PC-9 (cell line): ENCODE measurements at regions not wholly inside any gene's neighbourhood (a gene's known extent, or its start where the extent isn't known, plus 50 kb on each side); places are given as distances from the start of the nearest gene placed in this dataset. TPM values are rescaled to one million over a fixed set of nuclear protein-coding genes. Genes with fewer than 3 reads are reported as not detected.
"Not testable (repeated sequence)": the region's sequence is repeated elsewhere in the genome, so short reads cannot be mapped to it uniquely, and the experiment has no call there.

ENCODE experiments used
- BruUV-seq: library from RNA; stranded (reverse); fragments of 400-500 nt; replicated peaks from 2 replicates; lab custom pipeline; 2021; lab: Mats Ljungman, UMichigan
- CTCF ChIA-PET: fragments of 300-600 bp; sonication (Branson Sonifier 250); formaldehyde crosslinking; loops from one replicate; lab custom pipeline; 2022; ENCODE audit warnings: antibody characterized with exemption; lab: Charles Lee
- POLR2A ChIA-PET: fragments of 300-600 bp; sonication (Branson Sonifier 250); formaldehyde crosslinking; loops from one replicate; lab custom pipeline; 2022; ENCODE audit warnings: antibody characterized with exemption; ENCODE audit not compliant: unreplicated experiment; lab: Charles Lee
- DNase-seq, 2 experiments: peaks; one replicate each; pipeline versions ENCODE4 v3.0.0 to v3.0.0-alpha.2; 2015 to 2022; ENCODE audit warnings: mixed read lengths in 1 of 2
- H2AFZ ChIP-seq: fragments of 200-600 bp; sonication (generic); 2 replicates; pipeline ENCODE4 v1.8.1; 2017; ENCODE audit warnings: antibody characterized with exemption
- H3F3A ChIP-seq: fragments of 200-600 bp; sonication (generic); 2 replicates; pipeline ENCODE4 v1.8.1; 2017; ENCODE audit warnings: antibody characterized with exemption, mild to moderate bottlenecking, low read depth; ENCODE audit not compliant: insufficient read depth
- H3K27ac ChIP-seq: fragments of 200-600 bp; sonication (generic); 2 replicates; pipeline ENCODE4 v1.6.1; 2016; ENCODE audit warnings: mixed run types
- H3K27me3 ChIP-seq: fragments of 200-600 bp; sonication (generic); 2 replicates; pipeline ENCODE4 v1.6.1; 2016; ENCODE audit warnings: low read depth, mixed run types; ENCODE audit not compliant: insufficient read depth
- H3K36me3 ChIP-seq: fragments of 200-600 bp; sonication (generic); 2 replicates; pipeline ENCODE4 v1.6.1; 2016; ENCODE audit warnings: low read depth, mixed run types
- H3K4me1 ChIP-seq: fragments of 200-600 bp; sonication (generic); replicated peaks from 2 replicates; pipeline ENCODE4 v1.6.1; 2016; ENCODE audit warnings: mixed run types; ENCODE audit not compliant: insufficient read depth
- H3K4me2 ChIP-seq: fragments of 200-600 bp; sonication (generic); 2 replicates; pipeline ENCODE4 v1.6.1; 2017; ENCODE audit warnings: mixed run types
- H3K4me3 ChIP-seq: fragments of 200-600 bp; sonication (generic); 2 replicates; pipeline ENCODE4 v1.6.1; 2016; ENCODE audit warnings: mixed run types
- H3K79me2 ChIP-seq: fragments of 200-600 bp; sonication (generic); 2 replicates; pipeline ENCODE4 v1.6.1; 2017; ENCODE audit warnings: low read depth, mixed run types
- H3K9me2 ChIP-seq: fragments of 200-600 bp; sonication (generic); 2 replicates; pipeline ENCODE4 v1.8.1; 2017; ENCODE audit warnings: mild to moderate bottlenecking; ENCODE audit not compliant: insufficient read depth
- H3K9me3 ChIP-seq: fragments of 200-600 bp; sonication (generic); 2 replicates; pipeline ENCODE4 v1.8.1; 2016; ENCODE audit warnings: low read depth; ENCODE audit not compliant: insufficient read depth
- H4K20me1 ChIP-seq: fragments of 200-600 bp; sonication (generic); 2 replicates; pipeline ENCODE4 v1.8.1; 2017; ENCODE audit not compliant: insufficient read depth
- CTCF ChIP-seq: fragments of 200-600 bp; sonication (generic); conservative IDR thresholded peaks from 2 replicates; pipeline ENCODE4 v1.6.1; 2017; ENCODE audit warnings: mixed run types, antibody characterized with exemption, mild to moderate bottlenecking, moderate library complexity
- intact Hi-C: fragments of 100-400 bp; cut with micrococcal nuclease; formaldehyde crosslinking; loops from one replicate; pipeline ENCODE4 v1.10.0; 2022; ENCODE audit not compliant: unreplicated experiment
- microRNA-seq: library from miRNA; unstranded; fragments of <30 nt; microRNA quantifications from one replicate; pipeline ENCODE4 v1.2.0, GENCODE V29; 2021; ENCODE audit warnings: borderline number of aligned reads, borderline replicate concordance

DNA sequence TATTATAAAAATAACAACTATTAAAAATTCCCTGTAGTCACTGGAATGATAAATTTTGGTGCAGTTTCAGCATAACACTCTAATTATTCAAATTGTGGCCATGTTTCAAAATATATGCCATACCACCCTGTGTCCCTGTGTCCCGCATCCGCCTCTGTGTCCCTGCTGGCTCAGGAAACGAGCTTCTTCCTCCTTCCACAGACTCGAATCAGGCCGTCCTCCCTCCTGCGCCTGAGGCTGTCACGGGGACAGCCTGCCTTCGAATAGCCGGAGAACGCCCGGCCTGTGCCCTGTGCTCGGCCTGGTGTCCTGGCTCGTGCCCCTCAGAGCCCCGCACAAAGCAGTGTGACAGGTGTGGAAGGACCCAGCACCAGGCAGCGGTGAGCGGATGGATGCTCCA is 55.1 kb upstream of the GPR39 start:
- H3K4me1 ChIP-seq, H3K4me2 ChIP-seq, H3K36me3 ChIP-seq, H3K27ac ChIP-seq, H3K9me2 ChIP-seq, H4K20me1 ChIP-seq, BruUV-seq, CTCF ChIA-PET, H3K4me3 ChIP-seq, H2AFZ ChIP-seq, POLR2A ChIA-PET, H3K27me3 ChIP-seq, H3F3A ChIP-seq, intact Hi-C loops, DNase-seq, H3K79me2 ChIP-seq: not testable (repeated sequence)
- 0 out of 2 replicates have a peak, but pooled peaks cover 14% of the 10 kb centered on the region for H3K9me3 ChIP-seq

DNA sequence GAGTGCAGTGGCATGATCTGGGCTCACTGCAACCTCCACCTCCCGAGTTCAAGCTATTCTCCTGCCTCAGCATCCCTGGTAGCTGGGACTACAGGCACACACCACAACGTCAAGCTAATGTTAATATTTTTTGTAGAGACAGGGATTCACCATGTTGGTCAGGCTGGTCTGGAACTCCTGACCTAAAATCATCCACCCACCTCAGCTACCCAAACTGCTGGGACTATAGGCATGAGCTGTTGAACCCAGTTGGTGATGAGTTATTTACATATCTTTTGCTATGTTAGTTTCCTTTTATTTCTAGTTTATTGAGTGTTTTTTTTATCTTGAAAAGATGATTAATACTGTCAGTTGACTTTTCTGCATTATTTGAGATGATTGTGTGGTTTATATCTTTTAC is 53.3 kb upstream of the GPR39 start:
- POLR2A ChIA-PET, CTCF ChIA-PET, intact Hi-C loops, H3K79me2 ChIP-seq, H3F3A ChIP-seq, H2AFZ ChIP-seq, BruUV-seq, H3K4me1 ChIP-seq, H3K27me3 ChIP-seq, H3K9me2 ChIP-seq, H4K20me1 ChIP-seq, H3K4me3 ChIP-seq, H3K4me2 ChIP-seq, H3K27ac ChIP-seq, DNase-seq, H3K36me3 ChIP-seq: not testable (repeated sequence)
- H3K9me3 ChIP-seq = 0 out of 2 replicates have a peak, but pooled peaks cover 14% of the 10 kb centered on the region

- H4K20me1 ChIP-seq, H3K27me3 ChIP-seq, BruUV-seq, H3K36me3 ChIP-seq, H3K4me3 ChIP-seq, H3K79me2 ChIP-seq, DNase-seq, H3K4me1 ChIP-seq, CTCF ChIA-PET, POLR2A ChIA-PET, H3K9me2 ChIP-seq, H3F3A ChIP-seq, H3K27ac ChIP-seq, H2AFZ ChIP-seq, H3K4me2 ChIP-seq, intact Hi-C loops: not testable (repeated sequence)
- H3K9me3 ChIP-seq = 0 out of 2 replicates have a peak, but pooled peaks cover 14% of the 10 kb centered on the region
These were observed 50.6 kb upstream of the GPR39 start for GRCh38 chr2:132365963-132366362.

DNA sequence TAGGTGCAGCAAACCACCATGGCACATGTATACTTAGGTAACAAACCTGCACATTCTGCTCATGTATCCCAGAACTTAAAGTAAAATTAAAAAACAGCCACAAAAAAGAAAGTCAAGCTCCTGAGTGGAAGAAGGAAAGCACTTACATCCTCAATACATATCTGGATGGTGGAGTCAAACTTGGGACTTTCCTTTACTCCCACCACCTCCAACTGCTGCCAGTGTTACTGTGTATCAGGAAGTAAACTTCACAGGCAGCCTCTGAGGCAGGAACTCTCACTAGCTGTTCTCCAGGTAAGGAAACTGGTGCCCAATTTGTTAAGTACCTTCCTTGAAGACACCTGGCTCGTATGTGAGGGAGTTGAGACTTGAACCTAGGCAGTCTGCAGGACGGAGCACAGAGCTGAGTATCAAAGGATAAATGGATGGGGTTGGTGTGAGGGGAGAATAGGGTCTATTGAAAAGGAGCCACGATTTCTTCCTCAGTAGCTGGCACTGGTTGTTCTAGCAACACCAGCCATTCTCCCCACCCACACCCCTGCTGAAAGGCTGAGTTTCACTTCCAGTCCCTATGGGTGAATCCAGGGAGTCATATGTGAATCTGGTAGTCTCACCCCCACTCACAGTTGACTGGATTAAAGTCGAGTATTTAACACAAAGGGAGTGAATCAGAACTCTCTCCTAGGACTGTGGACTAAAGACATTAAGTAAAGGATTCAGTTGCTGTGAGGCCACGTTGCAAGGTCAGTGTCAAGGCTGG is 50.0 kb upstream of the GPR39 start:
- Histone ChIP-seq H3K36me3 (no peaks in the 10 kb centered on the region), H3F3A (no peaks in the 10 kb centered on the region), H2AFZ (no peak overlapping the region; the same call in 1 of the 2 replicates), H4K20me1 (no peaks in the 10 kb centered on the region), H3K27me3 (no peaks in the 10 kb centered on the region), H3K9me2 (no peaks in the 10 kb centered on the region), H3K4me1 (no peaks in the 10 kb centered on the region), H3K4me3 (no peak overlapping the region), H3K4me2 (no peak overlapping the region), H3K27ac (no peak overlapping the region), H3K79me2 (no peaks in the 10 kb centered on the region), H3K9me3 (0 out of 2 replicates have a peak, but pooled peaks cover 14% of the 10 kb centered on the region)
- no peak for TF ChIP-seq CTCF
- ChIA-PET CTCF (no interaction called here), POLR2A (no interaction called here)
- no TSS peak for BruUV-seq
- no peak for DNase-seq
- intact Hi-C loops = no loop called here

Small RNA genes in the stretch of these regions (microRNA-seq; reads per million reads assigned to microRNA genes)
- gene MIR663B = not detected
